ENCODE measurements at regions not wholly inside any gene's neighbourhood (a gene's known extent, or its start where the extent isn't known, plus 50 kb on each side); places are given as distances from the start of the nearest gene placed in this dataset.

DNA sequence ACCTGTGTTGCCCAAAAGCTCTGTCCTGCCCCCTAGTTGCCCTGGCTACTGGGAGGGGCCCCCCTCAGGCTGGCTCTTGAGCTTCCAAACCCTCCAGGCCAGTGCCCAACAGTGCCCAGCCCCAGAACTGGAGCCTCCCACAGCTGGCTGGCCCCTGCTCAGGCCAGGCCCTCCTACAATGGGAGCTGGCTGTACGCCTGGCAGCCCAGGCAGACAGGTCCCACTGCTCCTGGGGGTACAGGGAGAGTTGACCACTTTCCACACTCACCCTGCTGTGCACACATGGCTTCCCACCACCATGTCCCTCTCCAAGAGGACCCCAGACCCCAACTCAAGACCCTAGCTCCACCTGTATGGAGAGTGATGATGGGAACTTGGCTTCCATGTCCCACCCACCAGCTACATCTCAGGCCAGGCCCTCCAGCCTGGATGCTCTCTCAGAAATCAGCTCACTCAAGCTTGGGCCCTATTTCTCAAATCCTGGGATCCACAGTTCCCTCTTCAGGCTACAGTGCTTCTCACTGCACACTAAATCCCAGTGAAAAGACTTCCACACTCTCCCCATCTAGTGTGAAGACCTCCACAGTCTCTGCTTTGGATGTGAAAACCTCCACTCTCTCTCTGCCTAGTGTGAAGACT is 92.6 kb downstream of the OAT start:
- H3K4me1 Mint-ChIP-seq = 0 out of 4 replicates have a peak, but pooled peaks cover 0 to under 1% of the 10 kb centered on the region in 2 experiments
- TF ChIP-seq, protein P1, sequence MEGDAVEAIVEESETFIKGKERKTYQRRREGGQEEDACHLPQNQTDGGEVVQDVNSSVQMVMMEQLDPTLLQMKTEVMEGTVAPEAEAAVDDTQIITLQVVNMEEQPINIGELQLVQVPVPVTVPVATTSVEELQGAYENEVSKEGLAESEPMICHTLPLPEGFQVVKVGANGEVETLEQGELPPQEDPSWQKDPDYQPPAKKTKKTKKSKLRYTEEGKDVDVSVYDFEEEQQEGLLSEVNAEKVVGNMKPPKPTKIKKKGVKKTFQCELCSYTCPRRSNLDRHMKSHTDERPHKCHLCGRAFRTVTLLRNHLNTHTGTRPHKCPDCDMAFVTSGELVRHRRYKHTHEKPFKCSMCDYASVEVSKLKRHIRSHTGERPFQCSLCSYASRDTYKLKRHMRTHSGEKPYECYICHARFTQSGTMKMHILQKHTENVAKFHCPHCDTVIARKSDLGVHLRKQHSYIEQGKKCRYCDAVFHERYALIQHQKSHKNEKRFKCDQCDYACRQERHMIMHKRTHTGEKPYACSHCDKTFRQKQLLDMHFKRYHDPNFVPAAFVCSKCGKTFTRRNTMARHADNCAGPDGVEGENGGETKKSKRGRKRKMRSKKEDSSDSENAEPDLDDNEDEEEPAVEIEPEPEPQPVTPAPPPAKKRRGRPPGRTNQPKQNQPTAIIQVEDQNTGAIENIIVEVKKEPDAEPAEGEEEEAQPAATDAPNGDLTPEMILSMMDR (conservative IDR thresholded peaks at IDR 0.05) = no peak
- no peaks in the 10 kb centered on the region for H3K79me1 ChIP-seq (ENCODE audit: insufficient read depth, low read depth, low read length, poor library complexity, severe bottlenecking)

More for the DNA sequence above, 92.6 kb downstream of the OAT start:
- no peak overlapping the region for H3K4ac ChIP-seq (ENCODE audit: low read depth, low read length)
- no peak overlapping the region for H2AFZ ChIP-seq (ENCODE audit: low read length)
- no peaks in the 10 kb centered on the region for H3K79me2 ChIP-seq (ENCODE audit: insufficient read depth, low read length)
- H2BK12ac ChIP-seq (ENCODE audit: insufficient read length, low read depth, low read length) = no peak overlapping the region
- H3K9ac ChIP-seq (ENCODE audit: extremely low read depth, insufficient read length, low read length) = no peak overlapping the region
- H4K91ac ChIP-seq (ENCODE audit: insufficient read length, low read depth, low read length) = no peak overlapping the region
- no peak overlapping the region for H3K56ac ChIP-seq (ENCODE audit: insufficient read length, low read depth, low read length)
- Mint-ChIP-seq H3K36me3 (ENCODE audit: insufficient read depth in 1 of 3, low read depth in 3 of 3) (no peaks in the 10 kb centered on the region; a peak in 1 of 7 replicates), H3K9me3 (peaks cover 3% of the 10 kb centered on the region in 2 experiments; a peak in 3 of 5 replicates), H3K4me3 (no peak overlapping the region), H3K27ac (no peak overlapping the region), H3K27me3 (ENCODE audit: low read depth) (peaks cover 20% of the 10 kb centered on the region)
- H2BK15ac ChIP-seq (ENCODE audit: low read depth, low read length) = no peak overlapping the region
- no peak overlapping the region for H2BK20ac ChIP-seq (ENCODE audit: low read depth, low read length, poor library complexity, severe bottlenecking)
- no peaks in the 10 kb centered on the region for H3K23me2 ChIP-seq (ENCODE audit: insufficient read length, low read depth, low read length, poor library complexity, severe bottlenecking)
- no peaks in the 10 kb centered on the region for H3K9me3 ChIP-seq (ENCODE audit: control insufficient read depth, low read depth, low read length)
- H3K14ac ChIP-seq (ENCODE audit: insufficient read depth, low read length) = no peak overlapping the region
- H4K8ac ChIP-seq (replicated peaks; ENCODE audit: insufficient read length, low read depth, low read length) = no peak overlapping the region
- H3K27ac ChIP-seq (ENCODE audit: insufficient read length, low read depth, low read length) = no peak overlapping the region
- H2BK5ac ChIP-seq (ENCODE audit: insufficient read length, low read length) = no peak overlapping the region
- H4K5ac ChIP-seq (ENCODE audit: insufficient read length, low read depth, low read length) = no peak overlapping the region
- H3K4me1 ChIP-seq (ENCODE audit: insufficient read depth, low read length) = no peaks in the 10 kb centered on the region
- no CpG with 5 or more reads among the region's 1 CpG for WGBS (ENCODE audit: extremely low coverage, insufficient read length, low lambda C conversion rate)
- no peaks in the 10 kb centered on the region for H4K20me1 ChIP-seq (ENCODE audit: control insufficient read depth, insufficient read depth, insufficient read length)
- H3K18ac ChIP-seq (ENCODE audit: insufficient read length, low read depth, low read length) = no peak overlapping the region
- H2BK120ac ChIP-seq (ENCODE audit: low read depth, low read length, poor library complexity, severe bottlenecking) = no peak overlapping the region
- no peak overlapping the region for H2AK5ac ChIP-seq (ENCODE audit: insufficient read length, low read length)
- H3T11ph ChIP-seq (ENCODE audit: low read length) = no peak overlapping the region
- no peaks in the 10 kb centered on the region; the same call in 1 of the 2 replicates for H3K27me3 ChIP-seq (ENCODE audit: insufficient read depth, low read length)
- H3K4me2 ChIP-seq (ENCODE audit: insufficient read depth, insufficient read length, low read length) = no peak overlapping the region
- DNase-seq = no peak
- no peak overlapping the region for H3K23ac ChIP-seq (ENCODE audit: insufficient read length, low read depth, low read length)
